Tibial artery (tissue), 4 donors: ENCODE measurements at regions not wholly inside any gene's neighbourhood (a gene's known extent, or its start where the extent isn't known, plus 50 kb on each side); places are given as distances from the start of the nearest gene placed in this dataset.
A peak's percentile ranks its signal among the peaks of the same experiment; 100 is the strongest.

Experiments
- DNase-seq, 2 donors: peaks; one replicate each; pipeline ENCODE4 v3.0.0-alpha.2; 2019
- H3K27ac ChIP-seq, 2 donors: fragments of 200-600 bp; sonication (generic) in 1 of 2; 1 replicate in 1 of 2; 2 replicates in 1 of 2; pipeline ENCODE4 v1.5.1; 2018 to 2019; ENCODE audit warnings: mild to moderate bottlenecking in 1 of 2
- H3K27me3 ChIP-seq, 2 donors: fragments of 200-600 bp; sonication (generic) in 1 of 2; one replicate each; pipeline versions ENCODE4 v1.5.1 to v1.6.0; 2016 to 2019
- H3K36me3 ChIP-seq, 3 donors: fragments of 200-600 bp; sonication (generic) in 2 of 3; one replicate each; pipeline ENCODE4 v1.5.1; 2016 to 2019; ENCODE audit warnings: mild to moderate bottlenecking in 2 of 3
- H3K4me1 ChIP-seq, 4 donors: fragments of 200-600 bp; sonication (generic) in 2 of 4; 1 replicate in 3 of 4; 2 replicates in 1 of 4; pipeline ENCODE4 v1.5.1; 2016 to 2019
- H3K4me3 ChIP-seq, 2 donors: fragments of 200-600 bp; sonication (generic) in 1 of 2; 1 replicate in 1 of 2; 2 replicates in 1 of 2; pipeline ENCODE4 v1.5.1; 2018 to 2019; ENCODE audit warnings: mild to moderate bottlenecking in 2 of 2
- H3K9me3 ChIP-seq, 3 donors: fragments of 200-600 bp; sonication (generic) in 1 of 3; one replicate each; pipeline ENCODE4 v1.5.1; 2016 to 2019
- intact Hi-C: fragments of 100-400 bp; cut with DNase I; formaldehyde crosslinking; loops from one replicate; pipeline ENCODE4 v1.15.0; 2023; ENCODE audit warnings: low total_unique reads
- TF ChIP-seq, protein P1 (sequence below), 2 experiments: fragments of 200-600 bp in 1 of 2; fragments of 450-650 bp in 1 of 2; IDR thresholded peaks; one replicate each; pipeline ENCODE4 v1.5.1; 2017 to 2019; ENCODE audit warnings: antibody characterized with exemption in 2 of 2, mild to moderate bottlenecking in 1 of 2, moderate library complexity in 1 of 2

DNA sequence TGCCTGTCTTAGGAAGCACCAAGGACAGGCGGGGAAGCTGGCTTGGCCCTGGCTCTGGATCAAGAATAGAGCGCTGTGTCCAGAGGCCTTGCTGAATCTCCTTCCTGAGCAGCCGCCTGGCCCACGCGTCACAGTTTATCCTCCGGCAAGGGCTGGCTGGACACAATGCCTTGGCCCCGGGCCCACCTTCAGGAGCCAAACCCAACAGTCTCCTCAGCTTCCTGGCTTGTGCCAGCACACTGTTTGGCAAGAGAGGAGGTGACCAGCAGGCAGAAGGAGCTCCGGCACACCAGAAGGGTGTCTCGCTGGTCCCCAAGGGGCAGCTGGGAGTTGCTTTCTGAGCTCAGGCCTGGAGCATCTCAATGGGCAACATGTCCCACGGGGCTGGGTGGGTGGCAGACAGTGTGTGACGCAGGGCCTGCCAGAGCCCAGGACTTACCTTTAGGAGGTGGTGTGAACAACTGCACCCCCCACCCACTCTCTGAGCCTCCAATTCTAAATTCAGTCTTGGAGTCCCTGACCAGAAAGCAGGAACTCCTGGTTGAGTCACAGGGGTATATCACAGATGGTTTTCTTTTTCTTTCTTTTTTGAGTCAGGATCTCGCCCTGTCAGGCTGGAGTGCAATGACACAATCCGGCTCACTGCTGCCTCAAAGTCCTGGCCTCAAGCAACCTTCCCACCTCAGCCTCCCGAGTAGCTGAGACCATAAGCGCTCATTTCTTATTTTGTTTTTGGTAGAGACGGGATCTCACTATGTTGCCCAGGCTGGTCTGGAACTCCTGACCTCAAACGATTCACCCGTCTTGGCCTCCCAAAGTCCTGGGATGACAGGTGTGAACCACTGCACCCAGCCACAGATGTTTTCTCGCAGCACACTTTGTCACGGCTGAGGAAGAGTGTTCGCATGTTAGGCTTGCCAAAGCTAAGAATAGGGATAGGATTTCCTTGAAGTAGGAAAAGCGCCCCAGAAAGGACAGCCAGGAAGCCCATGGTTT is 361.2 kb downstream of the BCOR start:
- H3K4me1 ChIP-seq: peaks cover 0 to 30% (median 17%) of the 10 kb centered on the region in 4 donors

DNA sequence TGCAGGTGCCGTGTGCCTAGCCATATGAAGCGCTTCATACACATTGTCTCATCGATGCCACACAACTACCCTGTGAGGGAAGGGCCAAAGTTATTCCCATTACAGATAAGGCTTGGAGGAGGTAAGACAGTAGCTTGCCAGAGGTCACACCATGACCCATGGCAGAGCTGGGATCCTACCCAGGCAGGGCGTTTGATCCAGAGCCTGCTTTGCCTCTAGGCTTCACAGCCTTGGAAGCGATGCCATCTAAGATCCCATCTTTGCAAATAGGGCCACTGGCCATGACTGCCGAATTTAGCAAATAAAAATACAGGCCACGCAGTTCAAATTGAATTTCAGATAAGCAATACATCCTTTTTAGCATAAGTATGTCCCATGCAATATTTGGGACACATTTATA is 358.2 kb downstream of the BCOR start:
- DNase-seq: no peak
- Histone ChIP-seq H3K27ac (no peak overlapping the region), H3K4me1 (peaks cover 0 to 25% (median 15%) of the 10 kb centered on the region in 4 donors), H3K27me3 (no peaks in the 10 kb centered on the region), H3K36me3 (no peaks in the 10 kb centered on the region), H3K4me3 (no peak overlapping the region), H3K9me3 (no peaks in the 10 kb centered on the region)
- TF ChIP-seq, protein P1, sequence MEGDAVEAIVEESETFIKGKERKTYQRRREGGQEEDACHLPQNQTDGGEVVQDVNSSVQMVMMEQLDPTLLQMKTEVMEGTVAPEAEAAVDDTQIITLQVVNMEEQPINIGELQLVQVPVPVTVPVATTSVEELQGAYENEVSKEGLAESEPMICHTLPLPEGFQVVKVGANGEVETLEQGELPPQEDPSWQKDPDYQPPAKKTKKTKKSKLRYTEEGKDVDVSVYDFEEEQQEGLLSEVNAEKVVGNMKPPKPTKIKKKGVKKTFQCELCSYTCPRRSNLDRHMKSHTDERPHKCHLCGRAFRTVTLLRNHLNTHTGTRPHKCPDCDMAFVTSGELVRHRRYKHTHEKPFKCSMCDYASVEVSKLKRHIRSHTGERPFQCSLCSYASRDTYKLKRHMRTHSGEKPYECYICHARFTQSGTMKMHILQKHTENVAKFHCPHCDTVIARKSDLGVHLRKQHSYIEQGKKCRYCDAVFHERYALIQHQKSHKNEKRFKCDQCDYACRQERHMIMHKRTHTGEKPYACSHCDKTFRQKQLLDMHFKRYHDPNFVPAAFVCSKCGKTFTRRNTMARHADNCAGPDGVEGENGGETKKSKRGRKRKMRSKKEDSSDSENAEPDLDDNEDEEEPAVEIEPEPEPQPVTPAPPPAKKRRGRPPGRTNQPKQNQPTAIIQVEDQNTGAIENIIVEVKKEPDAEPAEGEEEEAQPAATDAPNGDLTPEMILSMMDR (IDR thresholded peaks at IDR 0.05): no peak
- intact Hi-C loops: loop anchor here (10.0 kb wide), 1 partner anchor 275 kb away; no protein-coding TSS in a partner anchor

More for the DNA sequence above, 361.2 kb downstream of the BCOR start:
- DNase-seq: peak; percentile 89 to 97
- Histone ChIP-seq H3K36me3 (no peaks in the 10 kb centered on the region), H3K27me3 (no peaks in the 10 kb centered on the region), H3K4me3 (no peak overlapping the region), H3K27ac (peak overlapping the region; percentile 71 to 74), H3K9me3 (no peaks in the 10 kb centered on the region)
- intact Hi-C loops: loop anchor here (10.0 kb wide), 1 partner anchor 278 kb away; no protein-coding TSS in a partner anchor
- TF ChIP-seq, protein P1 (IDR thresholded peaks at IDR 0.05): no peak

DNA sequence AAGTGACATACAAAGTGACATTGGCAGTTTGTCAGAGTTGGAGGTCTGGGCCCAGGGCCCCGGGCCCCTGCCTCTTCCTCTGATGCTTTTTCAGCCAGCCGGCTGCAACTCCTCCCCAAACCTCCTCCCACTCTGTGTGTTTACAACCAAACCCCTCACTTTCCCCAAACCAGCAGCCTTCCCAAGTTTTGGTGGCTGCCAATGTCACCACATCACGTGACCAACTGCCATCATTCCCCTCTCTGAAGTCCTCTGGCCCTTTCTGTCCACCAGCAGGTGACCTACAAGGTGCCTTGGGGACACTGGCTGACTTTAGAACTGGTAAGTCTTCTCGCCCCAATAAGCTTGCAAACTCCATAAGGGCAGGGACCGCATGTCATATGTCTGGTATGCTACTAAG is 357.7 kb downstream of the BCOR start:
- TF ChIP-seq, protein P1 (IDR thresholded peaks at IDR 0.05): no peak
- intact Hi-C loops: no loop called here
- Histone ChIP-seq H3K9me3 (no peaks in the 10 kb centered on the region), H3K4me1 (peaks cover 0 to 20% (median 13%) of the 10 kb centered on the region in 4 donors), H3K36me3 (no peaks in the 10 kb centered on the region), H3K4me3 (no peak overlapping the region), H3K27me3 (no peaks in the 10 kb centered on the region), H3K27ac (no peak overlapping the region)
- no peak for DNase-seq

DNA sequence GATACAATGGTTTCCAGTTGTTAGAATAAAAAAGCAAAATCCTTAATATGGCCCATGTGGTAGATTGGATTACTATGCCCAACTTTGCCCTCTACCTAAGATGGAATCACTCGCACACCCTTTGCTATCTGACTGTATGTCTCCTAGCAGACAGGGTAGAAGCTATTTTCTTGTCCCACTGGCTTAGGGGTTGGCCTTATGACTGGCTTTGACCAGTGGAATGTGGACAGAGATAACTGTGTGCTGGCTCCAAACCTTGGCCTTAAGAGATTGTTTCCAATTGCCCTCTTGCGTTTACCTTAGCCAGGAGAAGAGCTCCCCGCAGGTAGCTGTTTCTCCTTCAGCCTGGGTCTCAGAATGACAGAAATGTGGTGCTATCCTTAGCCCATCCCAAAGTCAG is 355.9 kb downstream of the BCOR start:
- Histone ChIP-seq H3K4me3 (no peak overlapping the region), H3K27ac (no peak overlapping the region), H3K9me3 (no peaks in the 10 kb centered on the region), H3K36me3 (no peaks in the 10 kb centered on the region), H3K27me3 (no peaks in the 10 kb centered on the region), H3K4me1 (peaks cover 0 to 4% (median 1%) of the 10 kb centered on the region in 4 donors)
- TF ChIP-seq, protein P1 (IDR thresholded peaks at IDR 0.05): no peak
- intact Hi-C loops: no loop called here
- DNase-seq: no peak

DNA sequence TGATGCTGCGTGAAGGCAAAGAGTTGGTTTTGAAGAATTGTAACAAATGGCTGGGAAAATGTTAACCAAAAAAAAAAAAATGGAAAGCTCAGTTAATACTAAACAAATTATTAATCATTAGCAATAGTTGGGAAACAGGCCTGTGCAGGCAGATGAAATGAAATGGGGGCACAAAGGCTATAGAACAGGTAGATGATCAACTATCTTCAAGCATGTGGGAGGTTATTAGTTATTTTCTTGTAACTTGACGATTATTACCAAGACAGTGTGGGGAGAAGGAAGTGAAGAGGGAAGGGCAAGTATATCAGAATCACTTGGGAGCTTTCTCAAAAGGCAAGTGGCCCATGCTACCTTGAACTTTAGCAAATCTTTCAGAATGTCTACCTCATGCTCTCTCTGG is 351.9 kb downstream of the BCOR start:
- H3K9me3 ChIP-seq: no peaks in the 10 kb centered on the region
- intact Hi-C loops: no loop called here
- no peaks in the 10 kb centered on the region for H3K27me3 ChIP-seq
- H3K36me3 ChIP-seq: no peaks in the 10 kb centered on the region
- TF ChIP-seq, protein P1 (IDR thresholded peaks at IDR 0.05): no peak
- DNase-seq: no peak
- H3K4me1 ChIP-seq: peaks cover 0 to 27% (median 12%) of the 10 kb centered on the region in 4 donors
- H3K27ac ChIP-seq: no peak overlapping the region
- H3K4me3 ChIP-seq: no peak overlapping the region
